ENCODE measurements at regions not wholly inside any gene's neighbourhood (a gene's known extent, or its start where the extent isn't known, plus 50 kb on each side); places are given as distances from the start of the nearest gene placed in this dataset.

DNA sequence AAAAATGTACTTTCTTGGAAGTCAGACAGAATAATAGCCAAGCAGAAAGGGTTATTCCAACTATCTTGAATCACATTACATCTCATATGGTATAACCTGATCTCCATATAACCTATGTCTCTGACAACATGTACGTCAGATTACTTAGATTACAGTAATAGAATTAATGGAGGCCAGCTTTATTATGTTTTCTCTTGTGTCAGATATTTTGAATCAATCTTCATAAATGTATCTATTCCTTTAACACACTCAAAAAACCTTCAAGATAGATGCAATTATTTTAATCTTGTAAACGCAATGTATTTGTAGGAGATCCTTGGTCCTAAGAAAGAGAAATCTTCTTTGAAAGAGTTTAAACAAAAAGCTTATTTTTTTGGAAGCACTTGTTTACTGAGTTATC lies 188.4 kb upstream of the KLF12 start (continued):
- no peak for TF ChIP-seq TRIM25 (IDR thresholded peaks at IDR 0.05; ENCODE audit: borderline replicate concordance)
- TF ChIP-seq ZNF274 (IDR thresholded peaks at IDR 0.05; ENCODE audit: borderline replicate concordance, low read depth, low read length) = no peak

DNA sequence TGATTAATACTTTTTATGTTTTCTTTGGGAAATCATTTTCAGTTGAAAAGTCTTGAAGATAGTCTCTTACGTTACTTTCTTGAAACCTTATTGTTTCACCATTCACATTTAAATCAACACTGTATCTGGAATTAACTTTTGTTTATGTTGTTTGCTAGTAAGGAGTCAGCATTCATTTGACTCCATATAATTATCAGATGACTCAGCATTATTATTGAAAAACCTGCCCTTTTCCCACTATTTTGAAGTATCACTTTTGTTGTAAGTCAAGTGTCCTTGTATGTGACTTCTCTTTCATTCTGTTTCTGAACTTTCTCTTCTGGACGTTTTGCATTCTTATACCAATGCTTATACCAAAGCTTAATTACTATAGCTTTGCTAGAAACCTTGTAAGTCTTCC lies 186.1 kb upstream of the KLF12 start:
- DNase-seq (ENCODE audit: extremely low read depth in 1 of 4, low spot score in 3 of 4) (no peak), FAIRE-seq (no peak), ATAC-seq (no peak)
- H3K79me2 ChIP-seq (ENCODE audit: control insufficient read depth, insufficient read depth, low read length) = no peaks in the 10 kb centered on the region
- no peaks in the 10 kb centered on the region for H3K4me1 ChIP-seq (replicated peaks in 1 of 2; ENCODE audit: control insufficient read depth in 2 of 2, insufficient read depth in 2 of 2, low read length in 2 of 2)
- no peak overlapping the region for H3K27ac ChIP-seq (ENCODE audit: extremely low read depth, low read depth, low read length)
- intact Hi-C loops (cut with micrococcal nuclease) (no loop called here), in situ Hi-C loops (cut with MboI) (no loop called here)
- no peak overlapping the region for H3K4me3 ChIP-seq
- no peaks in the 10 kb centered on the region for H4K20me1 ChIP-seq (replicated peaks; ENCODE audit: control insufficient read depth, insufficient read depth, low read length)
- H3K4me2 ChIP-seq (ENCODE audit: insufficient read depth, low read length) = no peak overlapping the region
- no peak overlapping the region for H2AFZ ChIP-seq (ENCODE audit: low read depth, low read length)
- H3K9ac ChIP-seq (ENCODE audit: insufficient read depth in 1 of 2, low read depth in 2 of 2, low read length in 2 of 2) = no peak overlapping the region
- no peaks in the 10 kb centered on the region for H3K27me3 ChIP-seq (ENCODE audit: control insufficient read depth in 2 of 2, insufficient read depth in 2 of 2, low read length in 2 of 2)
- no TSS peak for BruUV-seq (replicated peaks)
- ChIA-PET CTCF (ENCODE audit: low intra/inter-chr PET ratio) (no interaction called here), POLR2A (no interaction called here)
- no peaks in the 10 kb centered on the region for H3K36me3 ChIP-seq (ENCODE audit: control insufficient read depth, insufficient read depth, low read length)
- 0% methylated on average over 2 of the region's 2 CpGs for WGBS (ENCODE audit: insufficient coverage, low coverage, missing lambda C conversion rate)
- no peaks in the 10 kb centered on the region for H3K9me3 ChIP-seq (replicated peaks; ENCODE audit: control insufficient read depth, insufficient read depth, low read depth, low read length)
- H3K9me1 ChIP-seq (ENCODE audit: control insufficient read depth, insufficient read depth, low read length) = no peaks in the 10 kb centered on the region
- TF ChIP-seq ZBTB9 (CRISPR knock-in tag; IDR thresholded peaks at IDR 0.05) (no peak), ETS2 (tag; IDR thresholded peaks at IDR 0.05; ENCODE audit: borderline replicate concordance, poor library complexity, severe bottlenecking) (no peak), CCAR2 (IDR thresholded peaks at IDR 0.05; ENCODE audit: low read depth, low read length) (no peak), POLR2AphosphoS5 (IDR thresholded peaks at IDR 0.05; ENCODE audit: control insufficient read depth, insufficient read depth, low read depth, low read length) (no peak), SRSF9 (IDR thresholded peaks at IDR 0.05; ENCODE audit: borderline replicate concordance, low read depth, low read length) (no peak), SNAPC5 (CRISPR knock-in tag; IDR thresholded peaks at IDR 0.05) (no peak), ZNF316 (IDR thresholded peaks at IDR 0.05) (peak; percentile 59), CBX8 (IDR thresholded peaks at IDR 0.05; ENCODE audit: borderline replicate concordance, extremely low read depth, low read depth, low read length, poor library complexity, severe bottlenecking) (no peak), ZNF644 (tag; IDR thresholded peaks at IDR 0.05; ENCODE audit: low read depth) (no peak), NFXL1 (CRISPR knock-in tag; IDR thresholded peaks at IDR 0.05) (no peak), MEF2D (tag; conservative IDR thresholded peaks at IDR 0.05; ENCODE audit: low read depth) (no peak), ZKSCAN3 (CRISPR knock-in tag; IDR thresholded peaks at IDR 0.05) (no peak), MAFK (IDR thresholded peaks at IDR 0.05; ENCODE audit: low read length) (peak; percentile 57; the same call in 1 of the 2 replicates), MTA3 (IDR thresholded peaks at IDR 0.05; ENCODE audit: borderline replicate concordance) (no peak), E2F8 (IDR thresholded peaks at IDR 0.05; ENCODE audit: low read depth, partially characterized antibody) (no peak)

Measured in K562 (cell line).